K562 (cell line): ENCODE measurements at regions not wholly inside any gene's neighbourhood (a gene's known extent, or its start where the extent isn't known, plus 50 kb on each side); places are given as distances from the start of the nearest gene placed in this dataset.

Source experiments
- ATF3 ChIP-seq, 2 experiments: fragments of 450-650 bp in 1 of 2; sonication (generic) in 1 of 2; formaldehyde crosslinking in 1 of 2; IDR thresholded peaks in 1 of 2; conservative IDR thresholded peaks in 1 of 2; 2 replicates each; pipeline versions ENCODE4 v1.6.1 to v1.8.1; 2016 to 2023; ENCODE audit warnings: mild to moderate bottlenecking in 2 of 2, moderate library complexity in 2 of 2, inconsistent platforms in 1 of 2, missing genetic modification reagents in 1 of 2
- CBFA2T2 ChIP-seq: fragments of 450-650 bp; conservative IDR thresholded peaks from 2 replicates; pipeline ENCODE4 v1.6.1; 2017; ENCODE audit warnings: mild to moderate bottlenecking
- CEBPG ChIP-seq, 3 experiments: fragments of 200-800 bp in 1 of 3; sonication (Bioruptor generic) in 1 of 3; sonication (generic) in 1 of 3; formaldehyde crosslinking in 1 of 3; IDR thresholded peaks in 2 of 3; conservative IDR thresholded peaks in 1 of 3; 2 replicates each; pipeline versions ENCODE4 v1.6.1 to v1.8.0; 2016 to 2022; ENCODE audit warnings: missing compliant biosample characterization in 2 of 3, missing genetic modification characterization in 2 of 3, mild to moderate bottlenecking in 1 of 3, missing genetic modification reagents in 1 of 3
- CTBP1 ChIP-seq: fragments of 450-650 bp; IDR thresholded peaks from 2 replicates; pipeline ENCODE4 v1.6.1; 2016; ENCODE audit warnings: borderline replicate concordance
- EP400 ChIP-seq: fragments of 450-650 bp; IDR thresholded peaks from 2 replicates; pipeline ENCODE4 v1.6.1; 2017; ENCODE audit warnings: antibody characterized with exemption, mild to moderate bottlenecking, moderate library complexity
- HMBOX1 ChIP-seq: sonication (generic); IDR thresholded peaks from 2 replicates; pipeline ENCODE4 v1.6.1; 2016
- HMGN3 ChIP-seq: IDR thresholded peaks from 2 replicates; pipeline ENCODE4 v1.6.1; 2011; ENCODE audit warnings: borderline replicate concordance, low read depth, mild to moderate bottlenecking, mixed read lengths, low read length; ENCODE audit not compliant: insufficient read length; ENCODE audit errors: extremely low read depth
- JUND ChIP-seq, 2 experiments: IDR thresholded peaks; 2 replicates in 1 of 2; 3 replicates in 1 of 2; pipeline ENCODE4 v1.6.1; 2011; ENCODE audit warnings: borderline replicate concordance in 2 of 2, low read depth in 2 of 2, low read length in 2 of 2, improper control_type of control experiment in 1 of 2, missing biosample characterization in 1 of 2, missing genetic modification characterization in 1 of 2, missing genetic modification reagents in 1 of 2
- L3MBTL2 ChIP-seq: fragments of 450-650 bp; IDR thresholded peaks from 2 replicates; pipeline ENCODE4 v1.6.1; 2016; ENCODE audit warnings: mild to moderate bottlenecking, moderate library complexity
- NR2C2 ChIP-seq, 2 experiments: fragments of 200-800 bp in 1 of 2; sonication (Bioruptor generic) in 1 of 2; sonication (generic) in 1 of 2; formaldehyde crosslinking in 1 of 2; IDR thresholded peaks; 2 replicates each; pipeline versions ENCODE4 v1.6.1 to v1.8.0; 2016 to 2022; ENCODE audit warnings: mild to moderate bottlenecking in 1 of 2, missing compliant biosample characterization in 1 of 2, missing genetic modification characterization in 1 of 2, missing genetic modification reagents in 1 of 2
- POLR2G ChIP-seq: fragments of 200-400 bp; formaldehyde crosslinking; IDR thresholded peaks from 2 replicates; pipeline ENCODE4 v1.6.1; 2017; ENCODE audit warnings: low read depth, mild to moderate bottlenecking, antibody characterized with exemption, low read length, moderate library complexity
- TAF1 ChIP-seq: IDR thresholded peaks from 2 replicates; pipeline ENCODE4 v1.6.1; 2011; ENCODE audit warnings: mild to moderate bottlenecking, low read length, moderate library complexity; ENCODE audit not compliant: insufficient read depth, control insufficient read depth, severe bottlenecking; ENCODE audit errors: extremely low read depth
- TBL1XR1 ChIP-seq, 2 experiments: IDR thresholded peaks; 2 replicates each; pipeline ENCODE4 v1.6.1; 2012; ENCODE audit warnings: improper control_type of control experiment in 2 of 2, low read length in 2 of 2, mild to moderate bottlenecking in 1 of 2
- TEAD4 ChIP-seq, 2 experiments: sonication (generic) in 1 of 2; formaldehyde crosslinking in 1 of 2; IDR thresholded peaks; 2 replicates each; pipeline versions ENCODE4 v1.6.1 to v1.8.0; 2012 to 2022; ENCODE audit warnings: borderline replicate concordance in 1 of 2, inconsistent platforms in 1 of 2, low read length in 1 of 2, mild to moderate bottlenecking in 1 of 2, missing genetic modification reagents in 1 of 2
- TOE1 ChIP-seq, 2 experiments: fragments of 450-650 bp in 1 of 2; sonication (generic) in 1 of 2; formaldehyde crosslinking in 1 of 2; IDR thresholded peaks; 2 replicates each; pipeline versions ENCODE4 v1.7.1 to v1.8.0; 2016 to 2022; ENCODE audit warnings: borderline replicate concordance in 2 of 2, mild to moderate bottlenecking in 2 of 2, antibody characterized with exemption in 1 of 2, inconsistent platforms in 1 of 2, low read depth in 1 of 2, missing genetic modification reagents in 1 of 2, moderate library complexity in 1 of 2
- ZNF511 ChIP-seq: sonication (generic); formaldehyde crosslinking; IDR thresholded peaks from 2 replicates; pipeline ENCODE4 v1.8.0; 2022; ENCODE audit warnings: mild to moderate bottlenecking, missing genetic modification reagents
- ZNF518B ChIP-seq: fragments of 250-450 bp; sonication (Bioruptor Pico); IDR thresholded peaks from 2 replicates; pipeline ENCODE4 v1.5.0; 2021; ENCODE audit warnings: mild to moderate bottlenecking, moderate library complexity

- peak; percentile 33; the same call in 1 of the 2 replicates for TF ChIP-seq TOE1 (IDR thresholded peaks at IDR 0.05; ENCODE audit: borderline replicate concordance)
- TF ChIP-seq TOE1 (CRISPR knock-in tag; IDR thresholded peaks at IDR 0.05; ENCODE audit: borderline replicate concordance, low read depth), result no peak
- TF ChIP-seq HMBOX1, result peak; percentile 85
- TF ChIP-seq CTBP1, result peak; percentile 23; the same call in 1 of the 2 replicates
- TF ChIP-seq TAF1, result peak; percentile 17
- peak in 1 of 2 experiments; percentile 77; a peak in 1 of 4 replicates for TF ChIP-seq TBL1XR1 (IDR thresholded peaks at IDR 0.05; ENCODE audit: low read length in 2 of 2)
- peak; percentile 62; the same call in 1 of the 2 replicates for TF ChIP-seq CEBPG (CRISPR knock-in tag; IDR thresholded peaks at IDR 0.05)
- TF ChIP-seq CEBPG (tag; conservative IDR thresholded peaks at IDR 0.05 in 1 of 2, IDR thresholded peaks at IDR 0.05 in 1 of 2), result no peak
- TF ChIP-seq ATF3 (IDR thresholded peaks at IDR 0.05), result peak; percentile 74
- TF ChIP-seq ATF3 (CRISPR knock-in tag; conservative IDR thresholded peaks at IDR 0.05), result no peak
- TF ChIP-seq L3MBTL2, result peak; percentile 70
- TF ChIP-seq NR2C2 (CRISPR knock-in tag; IDR thresholded peaks at IDR 0.05), result no peak
- peak; percentile 86 for TF ChIP-seq NR2C2 (tag; IDR thresholded peaks at IDR 0.05)
- no peak for TF ChIP-seq ZNF511 (CRISPR knock-in tag)
- TF ChIP-seq POLR2G, result peak; percentile 47; the same call in 1 of the 2 replicates
- TF ChIP-seq ZNF518B (CRISPR knock-in tag), result no peak
- peak; percentile 77 for TF ChIP-seq HMGN3
- peak; percentile 78 for TF ChIP-seq JUND (IDR thresholded peaks at IDR 0.05; ENCODE audit: borderline replicate concordance, low read depth, low read length)
- TF ChIP-seq JUND (tag; IDR thresholded peaks at IDR 0.05; ENCODE audit: borderline replicate concordance, low read depth, low read length), result peak; percentile 52; the same call in 1 of the 3 replicates
- TF ChIP-seq TEAD4 (IDR thresholded peaks at IDR 0.05; ENCODE audit: low read length), result peak; percentile 43; the same call in 1 of the 2 replicates
- no peak for TF ChIP-seq TEAD4 (CRISPR knock-in tag; IDR thresholded peaks at IDR 0.05; ENCODE audit: borderline replicate concordance)
- 0 out of 2 replicates have a peak, but pooled peaks have one; percentile 11 for TF ChIP-seq CBFA2T2
- TF ChIP-seq EP400, result peak; percentile 50
Measured at GRCh38 chr14:76961631-76962302, 66.7 kb downstream of the IRF2BPL start (continued).
